Astrocyte (in vitro differentiated cells and primary cell): ENCODE measurements at regions not wholly inside any gene's neighbourhood (a gene's known extent, or its start where the extent isn't known, plus 50 kb on each side); places are given as distances from the start of the nearest gene placed in this dataset.

Source experiments
- DNase-seq: peaks from one replicate; pipeline ENCODE4 v3.0.0-alpha.2; 2010; ENCODE audit warnings: low read depth
- FAIRE-seq: peaks from 2 replicates; lab custom pipeline; 2011; peaks lifted over from hg19 to GRCh38; lab: Jason Lieb, UNC
- H2AFZ ChIP-seq: 2 replicates; pipeline ENCODE4 v1.6.0; 2012; ENCODE audit warnings: low read depth, low read length, inconsistent platforms
- H3K27ac ChIP-seq: 2 replicates; pipeline ENCODE4 v1.5.1; 2011; ENCODE audit warnings: low read depth, low read length, inconsistent platforms
- H3K27me3 ChIP-seq: 2 replicates; pipeline ENCODE4 v1.6.0; 2011; ENCODE audit warnings: low read length, inconsistent platforms; ENCODE audit not compliant: insufficient read depth
- H3K36me3 ChIP-seq: 2 replicates; pipeline ENCODE4 v1.5.1; 2011; ENCODE audit warnings: low read length, inconsistent platforms; ENCODE audit not compliant: insufficient read depth
- H3K4me1 ChIP-seq: 2 replicates; pipeline ENCODE4 v1.5.1; 2011; ENCODE audit warnings: low read length, inconsistent platforms; ENCODE audit not compliant: insufficient read depth
- H3K4me2 ChIP-seq: 2 replicates; pipeline ENCODE4 v1.6.0; 2012; ENCODE audit warnings: low read length, inconsistent platforms
- H3K4me3 ChIP-seq: 2 replicates; pipeline ENCODE4 v1.5.1; 2011; ENCODE audit warnings: low read depth, mild to moderate bottlenecking, low read length, inconsistent platforms; ENCODE audit not compliant: insufficient read depth
- H3K79me2 ChIP-seq: 2 replicates; pipeline ENCODE4 v1.6.0; 2012; ENCODE audit warnings: mild to moderate bottlenecking, low read length, inconsistent platforms; ENCODE audit not compliant: insufficient read depth
- H3K9ac ChIP-seq: 2 replicates; pipeline ENCODE4 v1.6.0; 2012; ENCODE audit warnings: mild to moderate bottlenecking, low read length, inconsistent platforms
- H3K9me3 ChIP-seq: 2 replicates; pipeline ENCODE4 v1.5.1; 2012; ENCODE audit warnings: low read depth, mild to moderate bottlenecking, low read length, inconsistent platforms; ENCODE audit not compliant: insufficient read depth
- H4K20me1 ChIP-seq: 2 replicates; pipeline ENCODE4 v1.6.0; 2012; ENCODE audit warnings: low read length, inconsistent platforms; ENCODE audit not compliant: insufficient read depth
- H3K27ac Mint-ChIP-seq: one replicate; pipeline ENCODE4 v1.8.0; 2021; ENCODE audit warnings: mild to moderate bottlenecking, mixed read lengths; ENCODE audit not compliant: unreplicated experiment
- H3K27me3 Mint-ChIP-seq: one replicate; pipeline ENCODE4 v1.8.0; 2021; ENCODE audit warnings: low read depth, mixed read lengths; ENCODE audit not compliant: unreplicated experiment
- H3K36me3 Mint-ChIP-seq: one replicate; pipeline ENCODE4 v1.8.0; 2021; ENCODE audit warnings: low read depth, mixed read lengths; ENCODE audit not compliant: unreplicated experiment
- H3K4me1 Mint-ChIP-seq: one replicate; pipeline ENCODE4 v1.8.0; 2021; ENCODE audit warnings: low read depth, mixed read lengths; ENCODE audit not compliant: unreplicated experiment
- H3K4me3 Mint-ChIP-seq: one replicate; pipeline ENCODE4 v1.8.0; 2021; ENCODE audit warnings: mild to moderate bottlenecking, moderate library complexity, mixed read lengths; ENCODE audit not compliant: unreplicated experiment
- H3K9me3 Mint-ChIP-seq: one replicate; pipeline ENCODE4 v1.8.0; 2021; ENCODE audit warnings: mild to moderate bottlenecking, mixed read lengths; ENCODE audit not compliant: unreplicated experiment
- CTCF ChIP-seq: IDR thresholded peaks from 2 replicates; pipeline ENCODE4 v1.5.1; 2011; ENCODE audit warnings: low read depth, mild to moderate bottlenecking, inconsistent platforms, low read length, moderate library complexity; ENCODE audit not compliant: insufficient read depth
- EZH2 ChIP-seq: IDR thresholded peaks from 2 replicates; pipeline ENCODE4 v1.6.1; 2012; ENCODE audit warnings: mild to moderate bottlenecking, low read length, inconsistent platforms; ENCODE audit not compliant: insufficient read depth

DNA sequence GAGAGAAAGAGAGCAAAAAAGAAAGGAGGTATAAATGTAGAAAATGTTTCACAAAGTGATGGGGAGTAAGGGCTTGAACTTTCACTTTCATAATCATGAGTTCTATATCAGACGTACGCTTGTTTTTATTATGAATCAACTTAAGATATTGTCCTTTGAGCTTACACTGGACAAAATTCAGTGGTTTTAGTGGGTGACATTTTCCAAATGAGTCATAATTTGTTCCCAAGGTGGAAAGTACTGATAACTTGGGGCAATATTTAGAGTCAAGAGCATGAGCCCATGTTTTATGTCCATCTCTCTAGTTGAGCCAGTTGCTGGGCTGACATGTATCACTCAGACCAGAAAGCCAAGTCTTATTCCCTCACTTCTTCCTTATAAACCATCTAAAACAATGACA lies 161.6 kb downstream of the CHRM3 start:
- Mint-ChIP-seq H3K27me3 (no peaks in the 10 kb centered on the region), H3K4me3 (no peak overlapping the region), H3K27ac (no peak overlapping the region), H3K9me3 (peaks cover 2% of the 10 kb centered on the region), H3K36me3 (no peaks in the 10 kb centered on the region), H3K4me1 (no peaks in the 10 kb centered on the region)
- Histone ChIP-seq H3K36me3 (no peaks in the 10 kb centered on the region), H3K4me2 (peak overlapping the region; percentile 21), H3K9ac (no peak overlapping the region), H3K4me3 (no peak overlapping the region), H3K79me2 (no peaks in the 10 kb centered on the region), H3K27me3 (no peaks in the 10 kb centered on the region), H3K27ac (no peak overlapping the region), H2AFZ (no peak overlapping the region), H4K20me1 (no peaks in the 10 kb centered on the region), H3K4me1 (no peaks in the 10 kb centered on the region), H3K9me3 (no peaks in the 10 kb centered on the region)
- TF ChIP-seq CTCF (no peak), EZH2 (no peak)
- no peak for FAIRE-seq
- peak; percentile 7 for DNase-seq

- Mint-ChIP-seq H3K4me3 (no peak overlapping the region), H3K27ac (no peak overlapping the region), H3K27me3 (no peaks in the 10 kb centered on the region), H3K36me3 (no peaks in the 10 kb centered on the region), H3K4me1 (no peaks in the 10 kb centered on the region), H3K9me3 (peaks cover 2% of the 10 kb centered on the region)
- H3K4me1 ChIP-seq = no peaks in the 10 kb centered on the region
- no peak for TF ChIP-seq EZH2
- no peak for TF ChIP-seq CTCF
- DNase-seq (no peak), FAIRE-seq (no peak)
- H3K9ac ChIP-seq = no peak overlapping the region
- H3K27me3 ChIP-seq = no peaks in the 10 kb centered on the region
- H3K4me3 ChIP-seq = no peak overlapping the region
- no peak overlapping the region for H3K27ac ChIP-seq
- H3K36me3 ChIP-seq = no peaks in the 10 kb centered on the region
- H3K9me3 ChIP-seq = no peaks in the 10 kb centered on the region
- no peaks in the 10 kb centered on the region for H3K79me2 ChIP-seq
- H3K4me2 ChIP-seq = no peak overlapping the region
- no peak overlapping the region for H2AFZ ChIP-seq
- no peaks in the 10 kb centered on the region for H4K20me1 ChIP-seq
Measured at GRCh38 chr1:239550178-239550577, 163.8 kb downstream of the CHRM3 start.

GRCh38 chr1:239555350-239555749 lies 169.0 kb downstream of the CHRM3 start:
- no peak for FAIRE-seq

More at GRCh38 chr1:239555350-239555749, 169.0 kb downstream of the CHRM3 start:
- Histone ChIP-seq H3K79me2 (no peaks in the 10 kb centered on the region), H3K36me3 (no peaks in the 10 kb centered on the region), H2AFZ (no peak overlapping the region), H3K9ac (no peak overlapping the region), H4K20me1 (no peaks in the 10 kb centered on the region), H3K27me3 (no peaks in the 10 kb centered on the region), H3K9me3 (no peaks in the 10 kb centered on the region), H3K27ac (no peak overlapping the region), H3K4me2 (no peak overlapping the region), H3K4me3 (no peak overlapping the region), H3K4me1 (no peaks in the 10 kb centered on the region)
- no peak for DNase-seq
- H3K9me3 Mint-ChIP-seq = no peaks in the 10 kb centered on the region
- H3K4me1 Mint-ChIP-seq = no peaks in the 10 kb centered on the region
- H3K27ac Mint-ChIP-seq = no peak overlapping the region
- no peak overlapping the region for H3K4me3 Mint-ChIP-seq
- H3K36me3 Mint-ChIP-seq = no peaks in the 10 kb centered on the region
- no peaks in the 10 kb centered on the region for H3K27me3 Mint-ChIP-seq
- no peak for TF ChIP-seq EZH2
- no peak for TF ChIP-seq CTCF
